GM21619 (cell line): ENCODE measurements at regions not wholly inside any gene's neighbourhood (a gene's known extent, or its start where the extent isn't known, plus 50 kb on each side); places are given as distances from the start of the nearest gene placed in this dataset.
A peak's percentile ranks its signal among the peaks of the same experiment; 100 is the strongest.
"Not testable (repeated sequence)": the region's sequence is repeated elsewhere in the genome, so short reads cannot be mapped to it uniquely, and the experiment has no call there.

ENCODE experiments used
- ATAC-seq: cut with Tn5 transposase; IDR thresholded peaks from one replicate; pipeline ENCODE4 v1.9.1; 2021; ENCODE audit not compliant: unreplicated experiment

GRCh38 chr2:89862164-89862563 lies 1170.7 kb downstream of the RPIA start:
- ATAC-seq: not testable (repeated sequence)

- ATAC-seq: not testable (repeated sequence)
Observed at GRCh38 chr2:89863209-89863608, 1171.7 kb downstream of the RPIA start.

GRCh38 chr2:89874810-89875595 lies 1183.5 kb downstream of the RPIA start:
- not testable (repeated sequence) for ATAC-seq

GRCh38 chr2:89876445-89876844 lies 1185.0 kb downstream of the RPIA start:
- not testable (repeated sequence) for ATAC-seq

GRCh38 chr2:89876878-89877277 lies 1185.4 kb downstream of the RPIA start:
- not testable (repeated sequence) for ATAC-seq

GRCh38 chr2:89882880-89883279 lies 1191.4 kb downstream of the RPIA start:
- ATAC-seq: not testable (repeated sequence)

GRCh38 chr2:89883624-89884023 lies 1192.2 kb downstream of the RPIA start:
- ATAC-seq: not testable (repeated sequence)

GRCh38 chr2:89885071-89885470 lies 1193.6 kb downstream of the RPIA start:
- ATAC-seq: not testable (repeated sequence)

- ATAC-seq: not testable (repeated sequence)
Observed at GRCh38 chr2:89888693-89889092, 1197.2 kb downstream of the RPIA start.

- ATAC-seq: not testable (repeated sequence)
Observed at GRCh38 chr2:89890185-89890773, 1198.8 kb downstream of the RPIA start.

GRCh38 chr2:89894988-89895387 lies 1203.5 kb downstream of the RPIA start:
- not testable (repeated sequence) for ATAC-seq

- ATAC-seq: not testable (repeated sequence)
Observed at GRCh38 chr2:89895629-89896028, 1204.2 kb downstream of the RPIA start.

- not testable (repeated sequence) for ATAC-seq
Observed at GRCh38 chr2:89927018-89927417, 1235.5 kb downstream of the RPIA start.

GRCh38 chr2:89935436-89935835 lies 1244.0 kb downstream of the RPIA start:
- not testable (repeated sequence) for ATAC-seq

- not testable (repeated sequence) for ATAC-seq
Observed at GRCh38 chr2:89936011-89936410, 1244.5 kb downstream of the RPIA start.

GRCh38 chr2:89936559-89936958 lies 1245.1 kb downstream of the RPIA start:
- ATAC-seq: not testable (repeated sequence)

GRCh38 chr2:89938756-89939155 lies 1247.3 kb downstream of the RPIA start:
- ATAC-seq: peak; percentile 99

GRCh38 chr2:89944267-89944666 lies 1252.8 kb downstream of the RPIA start:
- not testable (repeated sequence) for ATAC-seq

GRCh38 chr2:89945004-89945616 lies 1253.6 kb downstream of the RPIA start:
- ATAC-seq: not testable (repeated sequence)

- ATAC-seq: not testable (repeated sequence)
Observed at GRCh38 chr2:89947208-89947815, 1255.8 kb downstream of the RPIA start.

- not testable (repeated sequence) for ATAC-seq
Observed at GRCh38 chr2:89948102-89948501, 1256.6 kb downstream of the RPIA start.
